Hepatocyte (in vitro differentiated cells): ENCODE measurements at regions not wholly inside any gene's neighbourhood (a gene's known extent, or its start where the extent isn't known, plus 50 kb on each side); places are given as distances from the start of the nearest gene placed in this dataset.

Experiments used
- DNase-seq: peaks from one replicate; pipeline ENCODE4 v3.0.0-alpha.2; 2016; ENCODE audit warnings: low spot score
- H2AFZ ChIP-seq: fragments of 200-600 bp; sonication (generic); 2 replicates; pipeline ENCODE4 v1.6.0; 2016; ENCODE audit warnings: antibody characterized with exemption, mild to moderate bottlenecking
- H3K27ac ChIP-seq: fragments of 200-600 bp; sonication (generic); 2 replicates; pipeline ENCODE4 v1.5.1; 2016; ENCODE audit warnings: mild to moderate bottlenecking
- H3K27me3 ChIP-seq: fragments of 200-600 bp; sonication (generic); 2 replicates; pipeline ENCODE4 v1.6.1; 2016
- H3K36me3 ChIP-seq: fragments of 200-600 bp; sonication (generic); replicated peaks from 2 replicates; pipeline ENCODE4 v1.5.1; 2016; ENCODE audit warnings: low read depth; ENCODE audit not compliant: insufficient read depth
- H3K4me1 ChIP-seq: fragments of 200-600 bp; sonication (generic); 2 replicates; pipeline ENCODE4 v1.5.1; 2016; ENCODE audit warnings: mild to moderate bottlenecking, moderate library complexity; ENCODE audit not compliant: insufficient read depth
- H3K4me2 ChIP-seq: fragments of 200-600 bp; sonication (generic); 2 replicates; pipeline ENCODE4 v1.6.0; 2016
- H3K4me3 ChIP-seq: fragments of 200-600 bp; sonication (generic); 2 replicates; pipeline ENCODE4 v1.5.1; 2016; ENCODE audit warnings: mild to moderate bottlenecking
- H3K79me2 ChIP-seq: fragments of 200-600 bp; sonication (generic); 2 replicates; pipeline ENCODE4 v1.6.0; 2017; ENCODE audit warnings: mild to moderate bottlenecking
- H3K9me2 ChIP-seq: fragments of 200-600 bp; sonication (generic); replicated peaks from 2 replicates; pipeline ENCODE4 v1.6.0; 2017; ENCODE audit warnings: mild to moderate bottlenecking; ENCODE audit not compliant: insufficient read depth
- H3K9me3 ChIP-seq: fragments of 200-600 bp; sonication (generic); 2 replicates; pipeline ENCODE4 v1.5.1; 2016; ENCODE audit warnings: low read depth, mild to moderate bottlenecking
- H4K20me1 ChIP-seq: fragments of 200-600 bp; sonication (generic); 2 replicates; pipeline ENCODE4 v1.6.0; 2016; ENCODE audit warnings: mild to moderate bottlenecking; ENCODE audit not compliant: insufficient read depth, poor library complexity, severe bottlenecking
- EZH2 ChIP-seq: fragments of 200-600 bp; sonication (generic); IDR thresholded peaks from 2 replicates; pipeline ENCODE4 v1.6.1; 2016; ENCODE audit warnings: antibody characterized with exemption, mild to moderate bottlenecking, borderline replicate concordance
- EZH2phosphoT487 ChIP-seq: fragments of 200-600 bp; sonication (generic); IDR thresholded peaks from one replicate; pipeline ENCODE4 v1.6.1; 2018; ENCODE audit warnings: antibody characterized with exemption, mild to moderate bottlenecking, low read depth, moderate library complexity; ENCODE audit not compliant: unreplicated experiment, severe bottlenecking
- WGBS: methylation state at CpG from one replicate; pipeline ENCODE4 v1.1.6; 2016; ENCODE audit warnings: low lambda C conversion rate; ENCODE audit errors: missing lambda C conversion rate; 5-methylcytosine and 5-hydroxymethylcytosine counted together
- TF ChIP-seq, protein P1 (sequence below): fragments of 200-600 bp; sonication (generic); IDR thresholded peaks from 2 replicates; pipeline ENCODE4 v1.5.1; 2016; ENCODE audit warnings: antibody characterized with exemption, mild to moderate bottlenecking; ENCODE audit not compliant: poor library complexity

DNA sequence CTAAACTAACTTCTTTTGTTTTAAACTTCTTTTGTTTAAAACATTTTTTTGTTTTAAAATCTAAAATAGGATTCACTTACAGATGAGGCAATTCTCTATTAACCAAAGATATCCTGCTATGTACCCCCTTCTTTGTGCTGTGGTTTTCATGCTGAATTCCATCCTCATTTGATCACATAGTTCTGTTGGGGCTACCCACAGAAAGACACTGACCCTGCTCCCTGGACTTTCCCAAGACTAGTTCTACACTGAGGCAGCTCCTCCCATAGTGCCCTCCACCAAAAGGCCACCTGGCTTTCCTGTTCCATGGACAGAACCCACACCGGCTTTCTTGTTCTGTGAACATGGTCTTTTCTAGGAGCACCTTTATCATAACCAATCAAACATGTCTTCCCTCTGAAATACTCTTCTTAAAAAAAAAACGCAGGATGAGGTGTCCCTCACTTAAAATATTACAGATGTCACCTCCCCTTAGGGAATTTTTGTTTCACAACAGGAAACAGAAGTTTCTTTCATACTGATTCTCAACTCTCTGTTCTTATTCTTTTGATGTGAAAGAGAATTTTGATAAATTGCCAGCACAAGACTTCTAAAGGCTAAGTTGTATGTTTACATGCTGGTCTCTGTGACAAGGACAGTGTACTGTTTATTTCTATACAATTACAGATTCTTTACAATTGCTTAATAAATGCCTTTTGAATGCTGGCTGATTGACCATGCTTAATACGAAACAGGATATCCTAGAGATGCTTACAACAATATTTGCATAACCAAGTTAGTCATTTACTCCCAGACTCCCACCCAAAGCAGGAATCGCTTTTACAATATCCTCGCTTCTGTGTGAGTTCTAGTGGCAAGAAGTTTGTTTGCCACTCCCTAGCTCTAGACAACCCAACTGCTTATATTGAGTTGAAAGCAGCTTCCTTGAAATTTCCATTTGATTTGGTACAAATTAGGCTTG lies 300.4 kb downstream of the DTWD2 start:
- no peaks in the 10 kb centered on the region for H3K9me2 ChIP-seq
- WGBS, result 74% methylated on average over 5 of the region's 5 CpGs
- DNase-seq, result no peak
- no peaks in the 10 kb centered on the region for H3K9me3 ChIP-seq
- H3K4me3 ChIP-seq, result no peak overlapping the region
- TF ChIP-seq EZH2 (no peak), EZH2phosphoT487 (no peak)
- TF ChIP-seq, protein P1, sequence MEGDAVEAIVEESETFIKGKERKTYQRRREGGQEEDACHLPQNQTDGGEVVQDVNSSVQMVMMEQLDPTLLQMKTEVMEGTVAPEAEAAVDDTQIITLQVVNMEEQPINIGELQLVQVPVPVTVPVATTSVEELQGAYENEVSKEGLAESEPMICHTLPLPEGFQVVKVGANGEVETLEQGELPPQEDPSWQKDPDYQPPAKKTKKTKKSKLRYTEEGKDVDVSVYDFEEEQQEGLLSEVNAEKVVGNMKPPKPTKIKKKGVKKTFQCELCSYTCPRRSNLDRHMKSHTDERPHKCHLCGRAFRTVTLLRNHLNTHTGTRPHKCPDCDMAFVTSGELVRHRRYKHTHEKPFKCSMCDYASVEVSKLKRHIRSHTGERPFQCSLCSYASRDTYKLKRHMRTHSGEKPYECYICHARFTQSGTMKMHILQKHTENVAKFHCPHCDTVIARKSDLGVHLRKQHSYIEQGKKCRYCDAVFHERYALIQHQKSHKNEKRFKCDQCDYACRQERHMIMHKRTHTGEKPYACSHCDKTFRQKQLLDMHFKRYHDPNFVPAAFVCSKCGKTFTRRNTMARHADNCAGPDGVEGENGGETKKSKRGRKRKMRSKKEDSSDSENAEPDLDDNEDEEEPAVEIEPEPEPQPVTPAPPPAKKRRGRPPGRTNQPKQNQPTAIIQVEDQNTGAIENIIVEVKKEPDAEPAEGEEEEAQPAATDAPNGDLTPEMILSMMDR, result no peak
- H3K27ac ChIP-seq, result no peak overlapping the region
- no peaks in the 10 kb centered on the region for H3K79me2 ChIP-seq
- H3K4me1 ChIP-seq, result no peaks in the 10 kb centered on the region
- H3K27me3 ChIP-seq, result no peaks in the 10 kb centered on the region
- no peak overlapping the region for H2AFZ ChIP-seq
- no peaks in the 10 kb centered on the region for H3K36me3 ChIP-seq
- H3K4me2 ChIP-seq, result no peak overlapping the region
- no peaks in the 10 kb centered on the region for H4K20me1 ChIP-seq

DNA sequence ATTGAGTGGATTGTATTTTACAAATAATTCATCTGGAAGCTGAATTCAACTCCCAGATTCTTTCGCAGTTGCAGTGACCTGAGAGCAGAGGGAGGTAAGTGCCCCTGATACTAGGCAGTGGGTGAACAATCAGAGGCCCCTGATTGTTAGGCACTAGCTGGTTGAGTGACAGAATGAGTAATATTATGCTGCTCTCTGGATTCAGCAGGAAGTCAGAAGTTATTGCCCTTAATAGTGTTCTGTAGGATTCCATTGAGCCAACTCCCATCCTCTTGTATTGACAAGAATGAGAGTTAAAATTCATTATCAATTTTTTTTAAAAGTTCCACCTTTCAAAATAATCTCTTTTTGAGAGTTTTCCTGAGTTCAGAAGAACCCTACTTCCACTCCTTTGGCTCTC lies 301.2 kb downstream of the DTWD2 start:
- H3K36me3 ChIP-seq, result no peaks in the 10 kb centered on the region
- no peaks in the 10 kb centered on the region for H4K20me1 ChIP-seq
- H3K9me3 ChIP-seq, result no peaks in the 10 kb centered on the region
- 100% methylated on average over 1 of the region's 1 CpG for WGBS
- H3K4me1 ChIP-seq, result no peaks in the 10 kb centered on the region
- H3K4me3 ChIP-seq, result no peak overlapping the region
- no peak overlapping the region for H3K27ac ChIP-seq
- no peaks in the 10 kb centered on the region for H3K27me3 ChIP-seq
- no peaks in the 10 kb centered on the region for H3K9me2 ChIP-seq
- H2AFZ ChIP-seq, result no peak overlapping the region
- no peak overlapping the region for H3K4me2 ChIP-seq
- no peak for DNase-seq
- no peaks in the 10 kb centered on the region for H3K79me2 ChIP-seq
- TF ChIP-seq EZH2phosphoT487, result no peak
- no peak for TF ChIP-seq EZH2
- TF ChIP-seq, protein P1, result no peak

DNA sequence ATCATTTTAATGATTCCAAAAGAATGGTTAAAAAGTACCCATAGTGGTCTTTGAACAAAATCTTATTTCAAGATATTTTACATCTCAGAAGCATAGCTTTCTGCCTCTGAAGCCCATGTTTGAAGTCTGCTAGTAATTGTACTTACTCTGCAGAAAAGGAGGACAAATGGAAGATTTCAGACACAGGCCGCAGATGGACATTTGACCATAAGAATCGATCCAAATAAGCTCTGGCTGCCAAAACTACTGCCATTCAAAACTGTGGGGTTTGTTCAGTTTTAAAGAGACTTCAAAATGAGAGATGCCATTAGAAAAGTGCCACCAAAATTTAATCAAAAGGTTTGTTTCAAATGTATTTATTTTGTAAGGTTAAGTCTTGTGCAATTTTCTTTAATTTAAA lies 306.7 kb downstream of the DTWD2 start:
- no peaks in the 10 kb centered on the region for H3K27me3 ChIP-seq
- no peaks in the 10 kb centered on the region for H3K4me1 ChIP-seq
- H3K9me2 ChIP-seq, result no peaks in the 10 kb centered on the region
- H3K36me3 ChIP-seq, result no peaks in the 10 kb centered on the region
- H2AFZ ChIP-seq, result no peak overlapping the region
- 95% methylated on average over 2 of the region's 2 CpGs for WGBS
- no peaks in the 10 kb centered on the region for H3K79me2 ChIP-seq
- H3K9me3 ChIP-seq, result no peaks in the 10 kb centered on the region
- no peak overlapping the region for H3K4me2 ChIP-seq
- DNase-seq, result no peak
- H3K4me3 ChIP-seq, result no peak overlapping the region
- TF ChIP-seq EZH2phosphoT487 (no peak), EZH2 (no peak)
- TF ChIP-seq, protein P1, result no peak
- H3K27ac ChIP-seq, result no peak overlapping the region
- H4K20me1 ChIP-seq, result no peaks in the 10 kb centered on the region
